Activated CD8-positive, alpha-beta memory T cell treated with anti-CD3 and anti-CD28 coated beads, Interleukin-2, amount 10 ng/mL, durations not matched to agents 7 days and 5 days (primary cell): ENCODE measurements at regions not wholly inside any gene's neighbourhood (a gene's known extent, or its start where the extent isn't known, plus 50 kb on each side); places are given as distances from the start of the nearest gene placed in this dataset.
"Not testable (repeated sequence)": the region's sequence is repeated elsewhere in the genome, so short reads cannot be mapped to it uniquely, and the experiment has no call there.

Source experiments
- ATAC-seq: fragments of 150-1000 bp; cut with Tn5 transposase; one replicate; pipeline ENCODE4 v1.10.0; 2021; ENCODE audit warnings: moderate library complexity
- CTCF ChIA-PET: fragments of 350-600 bp; sonication (Branson Sonifier 250); formaldehyde crosslinking; loops from one replicate; lab custom pipeline; 2021; ENCODE audit warnings: antibody characterized with exemption; lab: Charles Lee
- DNase-seq: peaks from one replicate; pipeline ENCODE4 v3.0.0-alpha.2; 2020
- H3K27ac Mint-ChIP-seq: one replicate; pipeline ENCODE4 v1.8.0; 2021; ENCODE audit warnings: mild to moderate bottlenecking, mixed read lengths
- H3K27me3 Mint-ChIP-seq: one replicate; pipeline ENCODE4 v1.8.0; 2021; ENCODE audit warnings: mixed read lengths
- H3K36me3 Mint-ChIP-seq: one replicate; pipeline ENCODE4 v1.8.0; 2021; ENCODE audit warnings: mild to moderate bottlenecking, mixed read lengths
- H3K4me1 Mint-ChIP-seq: one replicate; pipeline ENCODE4 v1.8.0; 2021; ENCODE audit warnings: mixed read lengths
- H3K4me3 Mint-ChIP-seq: one replicate; pipeline ENCODE4 v1.8.0; 2021; ENCODE audit warnings: mild to moderate bottlenecking, moderate library complexity, mixed read lengths
- H3K9me3 Mint-ChIP-seq: one replicate; pipeline ENCODE4 v1.8.0; 2022; ENCODE audit warnings: low read depth, mixed read lengths

DNA sequence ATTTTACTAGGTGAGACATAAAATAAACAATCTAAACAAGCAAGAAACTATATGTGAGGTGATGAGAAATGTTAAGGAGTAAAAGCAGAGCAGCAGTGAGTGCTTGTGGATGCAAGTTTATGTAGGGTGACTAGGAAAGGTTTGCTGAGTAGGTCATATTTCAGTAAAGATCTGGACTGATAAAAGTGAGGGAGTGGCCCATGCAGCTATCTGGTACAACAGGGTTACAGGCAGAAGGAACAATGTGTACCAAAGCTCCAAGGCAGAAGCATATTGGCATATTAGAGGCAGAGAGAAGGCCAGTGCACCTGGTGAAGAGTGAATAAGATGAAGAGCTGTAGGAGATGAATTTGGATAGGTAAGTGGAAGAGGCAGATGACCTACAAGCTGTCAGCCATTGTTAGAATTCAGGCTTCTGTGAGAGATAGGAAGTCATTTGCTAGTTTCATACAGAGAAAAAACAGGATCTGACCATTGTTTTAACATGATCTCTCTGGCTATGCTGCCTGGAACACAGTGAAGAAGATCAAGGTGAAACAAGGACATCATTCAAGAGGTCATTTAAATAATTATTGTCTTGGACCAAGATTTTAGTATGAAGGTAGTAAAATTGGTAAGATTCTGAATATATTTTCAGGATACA is 274.6 kb downstream of the ANKRD50 start:
- CTCF ChIA-PET: no interaction called here
- Mint-ChIP-seq H3K36me3 (no peaks in the 10 kb centered on the region), H3K9me3 (no peaks in the 10 kb centered on the region), H3K4me3 (no peak overlapping the region), H3K4me1 (no peaks in the 10 kb centered on the region), H3K27me3 (no peaks in the 10 kb centered on the region), H3K27ac (no peak overlapping the region)
- no peak for DNase-seq
- no peak for ATAC-seq

DNA sequence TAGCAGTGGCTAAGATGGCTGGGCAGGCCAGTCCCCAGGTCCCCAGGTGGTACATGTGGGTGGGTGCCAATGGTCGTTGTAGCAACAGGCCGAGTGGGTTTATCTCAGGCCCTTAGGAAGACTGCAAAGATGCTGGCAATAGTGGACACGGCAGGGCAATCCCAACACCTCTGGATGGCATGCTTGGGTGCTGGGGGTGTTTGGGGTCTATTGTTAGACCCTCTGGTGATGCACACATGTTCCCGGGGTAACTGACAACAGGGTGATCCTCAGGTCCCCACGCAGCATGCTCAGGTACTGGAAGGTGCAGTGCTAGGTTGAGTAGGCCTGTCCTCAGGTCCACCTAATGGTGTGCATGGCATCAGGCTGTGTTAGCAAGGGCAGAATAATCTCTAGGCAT is 267.5 kb downstream of the ANKRD50 start:
- no peak for ATAC-seq
- no peaks in the 10 kb centered on the region for H3K4me1 Mint-ChIP-seq
- DNase-seq: no peak
- no peak overlapping the region for H3K4me3 Mint-ChIP-seq
- H3K27ac Mint-ChIP-seq: no peak overlapping the region
- peaks cover 7% of the 10 kb centered on the region for H3K9me3 Mint-ChIP-seq
- CTCF ChIA-PET: no interaction called here
- no peaks in the 10 kb centered on the region for H3K27me3 Mint-ChIP-seq
- H3K36me3 Mint-ChIP-seq: no peaks in the 10 kb centered on the region

DNA sequence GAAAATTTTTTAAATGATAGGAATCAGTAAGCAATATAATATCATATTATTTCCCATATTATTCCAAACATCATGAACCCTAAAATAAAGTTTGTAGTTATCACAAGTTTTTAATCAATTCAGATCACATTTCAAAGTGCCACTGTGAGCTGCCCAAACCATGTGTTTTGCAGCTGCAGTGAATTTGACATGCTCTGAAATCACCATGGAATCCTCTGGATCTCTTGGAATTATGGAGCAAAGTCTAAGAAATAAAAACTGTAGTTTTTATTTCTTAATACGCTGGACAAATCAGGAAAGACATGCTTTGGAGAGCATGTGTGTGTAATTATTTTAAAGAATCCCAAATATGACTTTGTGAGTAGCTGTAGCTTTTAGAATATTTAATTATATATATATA is 262.7 kb downstream of the ANKRD50 start:
- Mint-ChIP-seq H3K4me1 (no peaks in the 10 kb centered on the region), H3K36me3 (no peaks in the 10 kb centered on the region), H3K9me3 (peaks cover 4% of the 10 kb centered on the region), H3K27me3 (no peaks in the 10 kb centered on the region), H3K27ac (no peak overlapping the region), H3K4me3 (no peak overlapping the region)
- ATAC-seq (no peak), DNase-seq (no peak)
- CTCF ChIA-PET: interaction anchor here (1.0 kb wide), 1 partner anchor 12 kb away, joined by 3 read pairs; no protein-coding TSS in a partner anchor

GRCh38 chr4:124450851-124451250 is 261.7 kb downstream of the ANKRD50 start:
- ATAC-seq: no peak
- CTCF ChIA-PET: no interaction called here
- Mint-ChIP-seq H3K4me3 (no peak overlapping the region), H3K36me3 (no peaks in the 10 kb centered on the region), H3K27ac (no peak overlapping the region), H3K4me1 (no peaks in the 10 kb centered on the region), H3K27me3 (no peaks in the 10 kb centered on the region), H3K9me3 (peaks cover 4% of the 10 kb centered on the region)
- DNase-seq: no peak

GRCh38 chr4:124454772-124455270 is 257.7 kb downstream of the ANKRD50 start:
- H3K4me1 Mint-ChIP-seq: no peaks in the 10 kb centered on the region
- no peak for DNase-seq
- CTCF ChIA-PET: no interaction called here
- no peaks in the 10 kb centered on the region for H3K36me3 Mint-ChIP-seq
- no peak overlapping the region for H3K27ac Mint-ChIP-seq
- H3K9me3 Mint-ChIP-seq: no peaks in the 10 kb centered on the region
- H3K27me3 Mint-ChIP-seq: no peaks in the 10 kb centered on the region
- no peak for ATAC-seq
- no peak overlapping the region for H3K4me3 Mint-ChIP-seq

- DNase-seq (no peak), ATAC-seq (no peak)
- H3K27ac Mint-ChIP-seq: no peak overlapping the region
- no peaks in the 10 kb centered on the region for H3K27me3 Mint-ChIP-seq
- H3K9me3 Mint-ChIP-seq: no peaks in the 10 kb centered on the region
- no peaks in the 10 kb centered on the region for H3K36me3 Mint-ChIP-seq
- no peak overlapping the region for H3K4me3 Mint-ChIP-seq
- no peaks in the 10 kb centered on the region for H3K4me1 Mint-ChIP-seq
- CTCF ChIA-PET: no interaction called here
Observed at GRCh38 chr4:124455671-124456070, 256.9 kb downstream of the ANKRD50 start.

DNA sequence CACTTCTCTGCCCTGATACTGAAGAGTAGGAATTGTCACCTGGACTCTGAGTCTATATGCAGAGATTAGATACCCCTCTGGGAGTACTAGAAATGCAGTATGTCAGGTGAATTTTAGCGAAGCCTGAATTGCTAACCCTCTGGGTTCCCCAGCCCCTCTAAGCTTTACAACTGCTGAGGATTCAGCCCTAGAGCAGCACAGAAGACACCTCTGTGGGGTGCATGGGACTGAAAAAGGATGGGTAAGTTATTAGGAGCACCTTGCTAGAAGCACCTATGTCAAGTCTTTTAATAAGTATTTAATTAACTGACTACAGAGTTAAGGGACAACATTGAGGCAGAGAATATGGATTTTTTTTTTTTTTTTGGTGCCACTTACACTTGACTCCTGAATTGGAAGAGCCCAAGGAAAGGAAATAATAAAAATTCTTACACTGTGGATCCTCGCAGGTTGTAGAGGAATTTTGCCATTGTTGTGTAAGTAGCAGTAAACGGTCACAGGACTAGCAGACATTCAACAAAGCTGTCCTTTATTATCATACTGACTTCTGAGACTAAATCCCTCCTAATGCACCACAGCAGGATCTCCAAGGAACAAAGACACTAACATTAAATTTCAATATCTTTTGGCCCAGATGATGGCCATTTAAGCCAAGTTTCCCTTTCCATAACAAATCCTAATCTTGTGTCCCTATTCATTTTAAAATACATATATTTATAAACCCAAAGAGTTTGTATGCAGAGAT is 253.2 kb downstream of the ANKRD50 start:
- DNase-seq (no peak), ATAC-seq (no peak)
- no peak overlapping the region for H3K27ac Mint-ChIP-seq
- no peak overlapping the region for H3K4me3 Mint-ChIP-seq
- no peaks in the 10 kb centered on the region for H3K27me3 Mint-ChIP-seq
- no peaks in the 10 kb centered on the region for H3K36me3 Mint-ChIP-seq
- CTCF ChIA-PET: no interaction called here
- peaks cover 7% of the 10 kb centered on the region for H3K9me3 Mint-ChIP-seq
- H3K4me1 Mint-ChIP-seq: no peaks in the 10 kb centered on the region

GRCh38 chr4:124459941-124460310 is 252.6 kb downstream of the ANKRD50 start:
- Mint-ChIP-seq H3K27ac (no peak overlapping the region), H3K27me3 (no peaks in the 10 kb centered on the region), H3K36me3 (no peaks in the 10 kb centered on the region), H3K4me3 (no peak overlapping the region), H3K9me3 (peaks cover 7% of the 10 kb centered on the region), H3K4me1 (no peaks in the 10 kb centered on the region)
- DNase-seq (no peak), ATAC-seq (no peak)
- CTCF ChIA-PET: no interaction called here

GRCh38 chr4:124461592-124461991 is 250.9 kb downstream of the ANKRD50 start:
- not testable (repeated sequence) for H3K4me1 Mint-ChIP-seq, DNase-seq, H3K4me3 Mint-ChIP-seq, H3K27ac Mint-ChIP-seq, H3K9me3 Mint-ChIP-seq, ATAC-seq, H3K27me3 Mint-ChIP-seq, H3K36me3 Mint-ChIP-seq
- CTCF ChIA-PET: interaction anchor here (1.1 kb wide), 1 partner anchor 12 kb away, joined by 3 read pairs; no protein-coding TSS in a partner anchor

DNA sequence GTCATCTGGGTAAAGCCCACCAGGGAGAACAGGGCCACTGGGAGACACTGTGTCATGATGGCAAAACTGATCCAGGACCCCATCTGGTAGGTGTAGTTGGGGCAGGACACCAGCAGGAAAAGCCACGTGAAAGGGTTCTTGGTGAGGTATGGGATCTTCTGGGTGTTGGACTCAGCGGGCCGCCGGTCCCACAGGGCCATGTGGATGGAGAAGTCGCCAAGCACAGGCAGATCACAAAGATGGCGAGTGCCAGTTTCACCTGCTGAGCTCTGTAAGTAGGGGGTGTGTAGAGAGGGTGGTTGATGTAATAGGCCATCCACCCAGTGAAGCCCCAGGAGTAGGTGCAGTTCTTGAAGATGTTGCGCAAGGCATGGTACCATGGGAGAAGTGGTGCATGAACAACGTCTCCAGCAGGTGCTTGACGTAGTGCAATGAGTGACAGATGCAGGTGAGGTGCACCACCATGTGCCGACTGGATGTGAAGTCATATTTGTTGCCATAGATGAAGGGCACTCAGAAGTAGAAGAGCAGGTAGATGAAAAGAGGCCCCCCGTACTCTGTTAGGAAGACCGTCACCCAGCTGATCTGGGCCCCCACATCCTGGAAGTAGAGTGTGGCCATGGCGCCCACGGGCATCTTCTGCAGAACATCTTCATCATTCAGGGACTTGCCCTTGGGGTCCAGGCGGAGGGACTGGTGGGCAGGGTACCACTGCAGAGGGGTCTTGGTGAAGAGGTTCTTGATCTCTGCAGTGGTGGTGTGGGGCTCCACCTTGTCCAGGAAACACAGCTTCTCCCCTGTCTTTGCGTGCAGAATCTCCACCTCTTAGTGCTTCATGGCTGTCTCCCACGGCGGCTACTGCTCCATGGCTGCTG is 249.3 kb downstream of the ANKRD50 start:
- no peak for ATAC-seq
- CTCF ChIA-PET: no interaction called here
- no peaks in the 10 kb centered on the region for H3K4me1 Mint-ChIP-seq
- H3K9me3 Mint-ChIP-seq: peaks cover 7% of the 10 kb centered on the region
- no peak overlapping the region for H3K27ac Mint-ChIP-seq
- H3K4me3 Mint-ChIP-seq: no peak overlapping the region
- no peaks in the 10 kb centered on the region for H3K27me3 Mint-ChIP-seq
- no peaks in the 10 kb centered on the region for H3K36me3 Mint-ChIP-seq
- no peak for DNase-seq

GRCh38 chr4:124464836-124465235 is 247.7 kb downstream of the ANKRD50 start:
- ATAC-seq: no peak
- H3K4me3 Mint-ChIP-seq: no peak overlapping the region
- no peaks in the 10 kb centered on the region for H3K4me1 Mint-ChIP-seq
- peaks cover 7% of the 10 kb centered on the region for H3K9me3 Mint-ChIP-seq
- H3K36me3 Mint-ChIP-seq: no peaks in the 10 kb centered on the region
- CTCF ChIA-PET: no interaction called here
- no peaks in the 10 kb centered on the region for H3K27me3 Mint-ChIP-seq
- no peak overlapping the region for H3K27ac Mint-ChIP-seq
- no peak for DNase-seq

DNA sequence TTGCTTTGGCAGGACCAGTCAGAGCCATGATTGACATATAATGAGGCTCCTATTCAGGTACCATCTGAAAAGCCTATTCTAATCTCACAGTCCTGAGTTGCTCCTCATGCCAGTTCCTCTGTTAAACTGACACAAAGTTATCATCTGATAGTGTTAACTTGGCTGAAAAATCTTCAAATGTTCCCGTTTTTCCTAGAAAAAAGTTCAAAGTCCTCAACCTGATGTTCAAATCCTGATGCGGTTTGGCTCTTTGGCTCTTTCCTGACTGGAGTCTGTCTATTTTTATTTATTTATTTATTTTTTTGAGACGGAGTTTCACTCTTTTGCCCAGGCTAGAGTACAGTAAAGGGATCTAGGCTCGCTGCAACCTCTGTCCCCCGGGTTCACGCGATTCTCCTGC is 244.2 kb downstream of the ANKRD50 start:
- CTCF ChIA-PET: no interaction called here
- no peaks in the 10 kb centered on the region for H3K4me1 Mint-ChIP-seq

DNA sequence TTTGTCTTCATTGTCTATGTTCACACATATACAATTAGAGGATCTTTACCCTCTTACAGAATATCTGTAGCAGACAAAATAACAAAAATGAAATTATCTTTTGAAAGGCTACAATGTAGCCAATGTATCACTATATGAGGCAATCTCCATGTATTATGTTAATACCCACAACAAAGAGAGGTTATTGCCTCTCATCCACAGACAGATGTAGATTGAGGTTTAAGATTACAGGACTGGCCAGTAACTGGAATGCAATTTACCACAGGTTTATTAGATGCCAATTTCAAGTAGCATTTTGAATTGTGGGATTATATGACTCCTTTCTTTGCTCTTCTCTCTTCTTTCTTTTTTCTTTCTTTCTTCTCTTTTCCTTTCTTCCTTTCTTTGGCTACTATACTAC is 242.6 kb downstream of the ANKRD50 start:
- peaks cover 2% of the 10 kb centered on the region for H3K9me3 Mint-ChIP-seq
- H3K4me3 Mint-ChIP-seq: no peak overlapping the region
- no peaks in the 10 kb centered on the region for H3K36me3 Mint-ChIP-seq
- no peaks in the 10 kb centered on the region for H3K27me3 Mint-ChIP-seq
- ATAC-seq (no peak), DNase-seq (no peak)
- no peak overlapping the region for H3K27ac Mint-ChIP-seq
- CTCF ChIA-PET: no interaction called here
- H3K4me1 Mint-ChIP-seq: no peaks in the 10 kb centered on the region

More for the DNA sequence above, 244.2 kb downstream of the ANKRD50 start:
- no peaks in the 10 kb centered on the region for H3K36me3 Mint-ChIP-seq
- no peak overlapping the region for H3K4me3 Mint-ChIP-seq
- no peaks in the 10 kb centered on the region for H3K9me3 Mint-ChIP-seq
- no peak for ATAC-seq
- H3K27me3 Mint-ChIP-seq: no peaks in the 10 kb centered on the region
- no peak for DNase-seq
- H3K27ac Mint-ChIP-seq: no peak overlapping the region
